ENCODE measurements at regions not wholly inside any gene's neighbourhood (a gene's known extent, or its start where the extent isn't known, plus 50 kb on each side); places are given as distances from the start of the nearest gene placed in this dataset.

- TF ChIP-seq POLR2A (IDR thresholded peaks at IDR 0.05) (no peak), CTCF (IDR thresholded peaks at IDR 0.05) (no peak)
Measured at GRCh38 chr2:7792031-7792651, 874.9 kb downstream of the RNF144A start.

Data from adrenal gland (tissue), 5 donors.